HFFc6 (cell line): ENCODE measurements at regions not wholly inside any gene's neighbourhood (a gene's known extent, or its start where the extent isn't known, plus 50 kb on each side); places are given as distances from the start of the nearest gene placed in this dataset.

Experiments used
- DNase-seq: peaks from one replicate; pipeline ENCODE4 v3.0.0-alpha.2; 2018
- H3K27ac Mint-ChIP-seq: 2 replicates; pipeline ENCODE4 v1.8.0; 2020; ENCODE audit warnings: mild to moderate bottlenecking, mixed read lengths
- H3K27me3 Mint-ChIP-seq: 2 replicates; pipeline ENCODE4 v1.8.0; 2021; ENCODE audit warnings: mild to moderate bottlenecking, moderate library complexity, mixed read lengths; ENCODE audit not compliant: insufficient read depth
- H3K36me3 Mint-ChIP-seq: 2 replicates; pipeline ENCODE4 v1.8.0; 2021; ENCODE audit warnings: low read depth, mixed read lengths
- H3K4me1 Mint-ChIP-seq: 2 replicates; pipeline ENCODE4 v1.8.0; 2020; ENCODE audit warnings: low read depth, mixed read lengths
- H3K4me3 Mint-ChIP-seq: 2 replicates; pipeline ENCODE4 v1.8.0; 2020; ENCODE audit warnings: mild to moderate bottlenecking, moderate library complexity, mixed read lengths
- H3K9me3 Mint-ChIP-seq: 2 replicates; pipeline ENCODE4 v1.8.0; 2020; ENCODE audit warnings: mild to moderate bottlenecking, mixed read lengths
- TF ChIP-seq, protein P1 (sequence below): fragments of 200-600 bp; sonication (generic); IDR thresholded peaks from 2 replicates; pipeline ENCODE4 v1.5.0; 2021; ENCODE audit warnings: antibody characterized with exemption, mild to moderate bottlenecking

DNA sequence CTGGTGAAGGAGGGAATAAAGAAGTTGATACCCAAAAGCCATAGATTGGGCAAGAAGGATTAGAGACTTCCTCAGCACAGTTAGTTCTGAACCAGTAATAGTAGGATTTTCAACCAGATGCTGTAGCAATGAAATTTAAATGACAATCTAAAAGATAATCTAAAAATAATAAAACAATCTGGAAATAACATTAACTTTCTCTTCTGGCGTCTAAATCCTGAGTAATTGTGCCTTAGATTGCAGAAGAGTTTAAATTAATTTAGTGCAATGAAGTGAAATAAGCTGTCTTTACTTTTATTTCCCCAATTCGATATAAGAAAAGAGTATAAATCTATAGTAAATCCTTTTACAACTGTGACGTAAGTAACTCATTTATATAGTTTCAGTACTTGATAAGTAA lies 186.8 kb upstream of the DOK6 start:
- Mint-ChIP-seq H3K27me3 (no peaks in the 10 kb centered on the region), H3K9me3 (peaks cover 24% of the 10 kb centered on the region), H3K27ac (no peak overlapping the region), H3K4me3 (no peak overlapping the region), H3K4me1 (no peaks in the 10 kb centered on the region), H3K36me3 (no peaks in the 10 kb centered on the region)
- DNase-seq = no peak
- TF ChIP-seq, protein P1, sequence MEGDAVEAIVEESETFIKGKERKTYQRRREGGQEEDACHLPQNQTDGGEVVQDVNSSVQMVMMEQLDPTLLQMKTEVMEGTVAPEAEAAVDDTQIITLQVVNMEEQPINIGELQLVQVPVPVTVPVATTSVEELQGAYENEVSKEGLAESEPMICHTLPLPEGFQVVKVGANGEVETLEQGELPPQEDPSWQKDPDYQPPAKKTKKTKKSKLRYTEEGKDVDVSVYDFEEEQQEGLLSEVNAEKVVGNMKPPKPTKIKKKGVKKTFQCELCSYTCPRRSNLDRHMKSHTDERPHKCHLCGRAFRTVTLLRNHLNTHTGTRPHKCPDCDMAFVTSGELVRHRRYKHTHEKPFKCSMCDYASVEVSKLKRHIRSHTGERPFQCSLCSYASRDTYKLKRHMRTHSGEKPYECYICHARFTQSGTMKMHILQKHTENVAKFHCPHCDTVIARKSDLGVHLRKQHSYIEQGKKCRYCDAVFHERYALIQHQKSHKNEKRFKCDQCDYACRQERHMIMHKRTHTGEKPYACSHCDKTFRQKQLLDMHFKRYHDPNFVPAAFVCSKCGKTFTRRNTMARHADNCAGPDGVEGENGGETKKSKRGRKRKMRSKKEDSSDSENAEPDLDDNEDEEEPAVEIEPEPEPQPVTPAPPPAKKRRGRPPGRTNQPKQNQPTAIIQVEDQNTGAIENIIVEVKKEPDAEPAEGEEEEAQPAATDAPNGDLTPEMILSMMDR = no peak

DNA sequence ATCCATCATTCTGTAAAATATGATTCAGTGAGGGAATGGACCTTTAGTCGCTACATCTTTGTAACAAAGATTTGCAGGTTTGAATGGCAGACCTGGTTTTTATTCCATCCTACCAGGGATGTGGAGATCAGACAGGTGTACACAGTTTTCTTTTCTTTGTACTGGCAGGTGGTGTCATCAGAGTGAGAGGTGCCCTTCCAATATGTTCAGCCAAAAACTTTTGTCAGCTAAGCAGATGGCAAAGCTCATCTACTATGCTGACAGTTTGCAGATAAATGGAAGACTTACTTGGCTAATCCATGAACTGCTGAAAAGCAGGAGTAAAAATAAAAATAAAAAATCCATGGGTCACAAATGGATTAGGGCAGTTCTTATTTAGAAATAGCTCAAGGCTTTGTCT lies 185.5 kb upstream of the DOK6 start:
- Mint-ChIP-seq H3K27ac (no peak overlapping the region), H3K36me3 (no peaks in the 10 kb centered on the region), H3K9me3 (peaks cover 24% of the 10 kb centered on the region), H3K4me3 (no peak overlapping the region), H3K4me1 (no peaks in the 10 kb centered on the region), H3K27me3 (no peaks in the 10 kb centered on the region)
- no peak for DNase-seq
- TF ChIP-seq, protein P1 = no peak

GRCh38 chr18:69216321-69216720 lies 184.4 kb upstream of the DOK6 start:
- H3K27me3 Mint-ChIP-seq = no peaks in the 10 kb centered on the region
- TF ChIP-seq, protein P1 = no peak

GRCh38 chr18:69217196-69218000 lies 183.3 kb upstream of the DOK6 start:
- no peaks in the 10 kb centered on the region for H3K27me3 Mint-ChIP-seq

More at GRCh38 chr18:69216321-69216720, 184.4 kb upstream of the DOK6 start:
- DNase-seq = no peak
- Mint-ChIP-seq H3K27ac (no peak overlapping the region), H3K4me3 (no peak overlapping the region), H3K4me1 (no peaks in the 10 kb centered on the region), H3K36me3 (no peaks in the 10 kb centered on the region), H3K9me3 (peaks cover 21% of the 10 kb centered on the region)

DNA sequence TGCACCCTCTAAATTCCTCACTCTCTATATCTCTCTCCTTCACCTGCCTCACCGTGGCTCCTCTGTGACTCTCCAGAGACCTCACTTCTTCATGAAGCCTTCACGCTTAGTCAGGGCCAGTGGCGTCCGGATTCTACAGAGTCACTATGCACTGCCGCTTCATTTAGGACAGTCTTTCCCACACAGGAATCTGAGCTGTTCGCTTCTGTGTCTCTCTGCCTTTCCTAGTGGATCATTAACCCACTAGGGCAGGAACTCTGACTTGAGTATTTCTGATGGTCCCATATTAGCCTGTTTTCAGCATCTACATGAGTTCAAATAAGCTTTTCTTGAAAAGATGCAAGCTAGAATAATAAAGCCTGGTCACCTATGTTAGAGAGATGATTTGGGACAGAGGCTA lies 180.2 kb upstream of the DOK6 start:
- no peaks in the 10 kb centered on the region for H3K4me1 Mint-ChIP-seq
- peaks cover 28% of the 10 kb centered on the region for H3K9me3 Mint-ChIP-seq
- no peak overlapping the region for H3K27ac Mint-ChIP-seq
- H3K27me3 Mint-ChIP-seq = no peaks in the 10 kb centered on the region
- TF ChIP-seq, protein P1 = no peak
- no peak overlapping the region for H3K4me3 Mint-ChIP-seq
- no peaks in the 10 kb centered on the region for H3K36me3 Mint-ChIP-seq
- no peak for DNase-seq

More at GRCh38 chr18:69217196-69218000, 183.3 kb upstream of the DOK6 start:
- Mint-ChIP-seq H3K4me1 (no peaks in the 10 kb centered on the region), H3K27ac (no peak overlapping the region), H3K36me3 (no peaks in the 10 kb centered on the region), H3K9me3 (peaks cover 22% of the 10 kb centered on the region), H3K4me3 (no peak overlapping the region)
- DNase-seq = no peak
- TF ChIP-seq, protein P1 = no peak
